WTC11 (cell line): ENCODE measurements at regions not wholly inside any gene's neighbourhood (a gene's known extent, or its start where the extent isn't known, plus 50 kb on each side); places are given as distances from the start of the nearest gene placed in this dataset.

ENCODE experiments used
- ATAC-seq: fragments of 200-7000 bp; cut with Tn5 transposase; 2 replicates; pipeline ENCODE4 v1.10.0; 2021; ENCODE audit warnings: mild to moderate bottlenecking, moderate library complexity
- CTCF ChIA-PET: fragments of 300-600 bp; sonication (Branson Sonifier 250); formaldehyde crosslinking; loops from one replicate; lab custom pipeline; 2021; ENCODE audit warnings: antibody characterized with exemption; lab: Charles Lee
- POLR2A ChIA-PET: fragments of 350-600 bp; sonication (Branson Sonifier 250); formaldehyde crosslinking; loops from one replicate; lab custom pipeline; 2021; ENCODE audit warnings: antibody characterized with exemption; lab: Charles Lee
- DNase-seq: peaks from one replicate; pipeline ENCODE4 v3.0.0; 2021; ENCODE audit warnings: low spot score
- H3K27ac Mint-ChIP-seq: 2 replicates; pipeline ENCODE4 v1.8.0; 2021; ENCODE audit warnings: mixed read lengths
- H3K27me3 Mint-ChIP-seq: 2 replicates; pipeline ENCODE4 v1.8.0; 2021; ENCODE audit warnings: low read depth, mild to moderate bottlenecking, moderate library complexity, mixed read lengths
- H3K36me3 Mint-ChIP-seq: 2 replicates; pipeline ENCODE4 v1.8.0; 2021; ENCODE audit warnings: mixed read lengths
- H3K4me1 Mint-ChIP-seq: 2 replicates; pipeline ENCODE4 v1.8.0; 2022; ENCODE audit warnings: mixed read lengths
- H3K4me3 Mint-ChIP-seq: 2 replicates; pipeline ENCODE4 v1.8.0; 2021; ENCODE audit warnings: mild to moderate bottlenecking, moderate library complexity, mixed read lengths
- H3K9me3 Mint-ChIP-seq: 2 replicates; pipeline ENCODE4 v1.8.0; 2021; ENCODE audit warnings: mixed read lengths
- CBFB ChIP-seq: sonication (generic); formaldehyde crosslinking; IDR thresholded peaks from 2 replicates; pipeline ENCODE4 v1.8.1; 2022; ENCODE audit warnings: mild to moderate bottlenecking, low read depth, missing genetic modification reagents
- CDX4 ChIP-seq: fragments of 250-450 bp; sonication (Bioruptor Pico); IDR thresholded peaks from 2 replicates; pipeline ENCODE4 v1.9.0; 2021; ENCODE audit warnings: moderate library complexity, mild to moderate bottlenecking, inconsistent platforms, borderline replicate concordance
- CTCF ChIP-seq: fragments of 200-600 bp; IDR thresholded peaks from 2 replicates; pipeline ENCODE4 v1.8.0; 2022; ENCODE audit warnings: antibody characterized with exemption
- ESRRA ChIP-seq: sonication (generic); formaldehyde crosslinking; IDR thresholded peaks from 2 replicates; pipeline ENCODE4 v1.8.1; 2022; ENCODE audit warnings: mild to moderate bottlenecking, missing genetic modification reagents, borderline replicate concordance
- FOXP4 ChIP-seq: sonication (generic); formaldehyde crosslinking; IDR thresholded peaks from 2 replicates; pipeline ENCODE4 v1.8.0; 2022; ENCODE audit warnings: mild to moderate bottlenecking, missing genetic modification reagents
- GABPB1 ChIP-seq: sonication (generic); formaldehyde crosslinking; IDR thresholded peaks from 2 replicates; pipeline ENCODE4 v1.8.1; 2023; ENCODE audit warnings: mild to moderate bottlenecking, missing genetic modification reagents
- NR1H2 ChIP-seq: sonication (generic); formaldehyde crosslinking; IDR thresholded peaks from 2 replicates; pipeline ENCODE4 v1.9.0; 2021; ENCODE audit warnings: mild to moderate bottlenecking, moderate library complexity, missing genetic modification reagents
- OVOL2 ChIP-seq: fragments of 250-450 bp; sonication (Bioruptor Pico); IDR thresholded peaks from 2 replicates; pipeline ENCODE4 v1.9.0; 2021; ENCODE audit warnings: mild to moderate bottlenecking, borderline replicate concordance
- SMAD3 ChIP-seq: sonication (generic); formaldehyde crosslinking; IDR thresholded peaks from 2 replicates; pipeline ENCODE4 v1.8.0; 2022; ENCODE audit warnings: missing genetic modification reagents, mild to moderate bottlenecking, borderline replicate concordance
- STAT6 ChIP-seq: sonication (generic); formaldehyde crosslinking; conservative IDR thresholded peaks from 2 replicates; pipeline ENCODE4 v1.8.1; 2023; ENCODE audit warnings: mild to moderate bottlenecking, low read depth, missing genetic modification reagents, moderate library complexity
- ZNF219 ChIP-seq: sonication (generic); formaldehyde crosslinking; IDR thresholded peaks from 2 replicates; pipeline ENCODE4 v1.8.0; 2023; ENCODE audit warnings: missing genetic modification reagents, mild to moderate bottlenecking, borderline replicate concordance
- ZNF263 ChIP-seq: sonication (generic); formaldehyde crosslinking; IDR thresholded peaks from 2 replicates; pipeline ENCODE4 v1.8.1; 2022; ENCODE audit warnings: low read depth, mild to moderate bottlenecking, moderate library complexity, missing genetic modification reagents
- ZNF317 ChIP-seq: sonication (generic); formaldehyde crosslinking; IDR thresholded peaks from 2 replicates; pipeline ENCODE4 v1.8.1; 2023; ENCODE audit warnings: low read depth, mild to moderate bottlenecking, moderate library complexity, missing genetic modification reagents, borderline replicate concordance
- ZNF416 ChIP-seq: fragments of 250-450 bp; sonication (Bioruptor Pico); IDR thresholded peaks from 2 replicates; pipeline ENCODE4 v1.9.0; 2021; ENCODE audit warnings: mild to moderate bottlenecking, inconsistent platforms
- ZSCAN18 ChIP-seq: fragments of 250-450 bp; sonication (Bioruptor Pico); IDR thresholded peaks from 2 replicates; pipeline ENCODE4 v2.1.2; 2022; ENCODE audit warnings: mild to moderate bottlenecking, moderate library complexity

GRCh38 chr3:72039677-72040076 is 254.7 kb upstream of the PROK2 start:
- ChIA-PET CTCF (interaction anchor here (0.6 kb wide), 1 partner anchor 9 kb away, joined by 3 read pairs; no protein-coding TSS in a partner anchor), POLR2A (interaction anchor here (0.7 kb wide), 1 partner anchor 20 kb away, joined by 4 read pairs; no protein-coding TSS in a partner anchor)
- TF ChIP-seq CBFB (CRISPR knock-in tag) (no peak), ESRRA (CRISPR knock-in tag) (no peak), ZNF263 (CRISPR knock-in tag) (peak; percentile 60; the same call in 1 of the 2 replicates), CDX4 (CRISPR knock-in tag) (no peak), STAT6 (no peak)

GRCh38 chr3:72036899-72037298 is 252.0 kb upstream of the PROK2 start:
- peaks cover 30% of the 10 kb centered on the region for H3K4me1 Mint-ChIP-seq
- H3K27ac Mint-ChIP-seq, result no peak overlapping the region
- peaks cover 18% of the 10 kb centered on the region for H3K9me3 Mint-ChIP-seq
- no peak for ATAC-seq
- no peak overlapping the region for H3K4me3 Mint-ChIP-seq
- CTCF ChIA-PET, result no interaction called here
- POLR2A ChIA-PET, result no interaction called here
- no peaks in the 10 kb centered on the region; the same call in 1 of the 2 replicates for H3K27me3 Mint-ChIP-seq
- DNase-seq, result no peak
- TF ChIP-seq GABPB1 (CRISPR knock-in tag) (no peak), ZSCAN18 (CRISPR knock-in tag) (no peak)
- peaks cover 10% of the 10 kb centered on the region for H3K36me3 Mint-ChIP-seq

More at GRCh38 chr3:72039677-72040076, 254.7 kb upstream of the PROK2 start:
- no peaks in the 10 kb centered on the region; the same call in 1 of the 2 replicates for H3K27me3 Mint-ChIP-seq
- no peak overlapping the region for H3K27ac Mint-ChIP-seq
- no peak for DNase-seq
- H3K36me3 Mint-ChIP-seq, result peaks cover 8% of the 10 kb centered on the region
- peaks cover 14% of the 10 kb centered on the region for H3K9me3 Mint-ChIP-seq
- ATAC-seq, result no peak
- H3K4me1 Mint-ChIP-seq, result peaks cover 9% of the 10 kb centered on the region; the same call in 1 of the 2 replicates
- no peak overlapping the region for H3K4me3 Mint-ChIP-seq

GRCh38 chr3:72035606-72036005 is 250.7 kb upstream of the PROK2 start:
- ATAC-seq (no peak), DNase-seq (no peak)
- H3K9me3 Mint-ChIP-seq, result peaks cover 21% of the 10 kb centered on the region
- ChIA-PET CTCF (interaction anchor here (0.8 kb wide), 1 partner anchor 49 kb away, joined by 3 read pairs; no protein-coding TSS in a partner anchor), POLR2A (no interaction called here)
- peaks cover 34% of the 10 kb centered on the region for H3K4me1 Mint-ChIP-seq
- H3K36me3 Mint-ChIP-seq, result peaks cover 10% of the 10 kb centered on the region
- no peaks in the 10 kb centered on the region; the same call in 1 of the 2 replicates for H3K27me3 Mint-ChIP-seq
- no peak overlapping the region for H3K27ac Mint-ChIP-seq
- H3K4me3 Mint-ChIP-seq, result no peak overlapping the region
- TF ChIP-seq OVOL2 (CRISPR knock-in tag) (no peak), ZNF219 (CRISPR knock-in tag) (no peak), CTCF (no peak), NR1H2 (CRISPR knock-in tag) (no peak), FOXP4 (CRISPR knock-in tag) (no peak), SMAD3 (CRISPR knock-in tag) (no peak), ZNF317 (CRISPR knock-in tag) (no peak), ZNF416 (CRISPR knock-in tag) (no peak)
